Body of pancreas (tissue), 4 donors: ENCODE measurements at regions not wholly inside any gene's neighbourhood (a gene's known extent, or its start where the extent isn't known, plus 50 kb on each side); places are given as distances from the start of the nearest gene placed in this dataset.

Experiments used
- POLR2A ChIP-seq, 3 donors: fragments of 450-650 bp; IDR thresholded peaks; one replicate each; pipeline ENCODE4 v1.6.1; 2016; ENCODE audit warnings: antibody characterized with exemption in 3 of 3, mild to moderate bottlenecking in 2 of 3
- TF ChIP-seq, protein P1 (sequence below), 7 experiments: fragments of 450-650 bp in 4 of 7; fragments of 200-600 bp in 3 of 7; sonication (generic) in 3 of 7; IDR thresholded peaks; one replicate each; pipeline ENCODE4 v1.5.1; 2016 to 2019; ENCODE audit warnings: antibody characterized with exemption in 7 of 7

DNA sequence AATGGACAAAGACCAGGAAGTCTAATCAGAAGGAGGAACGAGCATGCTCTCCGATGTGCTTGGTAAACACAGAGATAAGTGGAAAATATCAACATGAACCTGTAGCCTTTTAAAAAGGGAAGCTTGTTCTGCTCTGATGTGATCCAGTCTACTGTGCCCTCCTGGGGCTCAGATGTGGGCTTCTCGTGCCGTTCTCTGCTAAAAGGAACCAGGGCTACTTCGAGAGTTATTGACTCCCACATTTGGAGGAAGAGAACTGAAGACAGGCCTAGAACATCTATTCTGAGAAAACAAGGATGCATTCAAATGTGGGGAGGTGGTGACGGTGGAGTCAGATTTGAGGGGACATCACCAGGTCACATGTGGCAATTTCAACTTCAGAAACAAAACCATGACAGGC lies 325.4 kb downstream of the GLRX3 start:
- TF ChIP-seq, protein P1, sequence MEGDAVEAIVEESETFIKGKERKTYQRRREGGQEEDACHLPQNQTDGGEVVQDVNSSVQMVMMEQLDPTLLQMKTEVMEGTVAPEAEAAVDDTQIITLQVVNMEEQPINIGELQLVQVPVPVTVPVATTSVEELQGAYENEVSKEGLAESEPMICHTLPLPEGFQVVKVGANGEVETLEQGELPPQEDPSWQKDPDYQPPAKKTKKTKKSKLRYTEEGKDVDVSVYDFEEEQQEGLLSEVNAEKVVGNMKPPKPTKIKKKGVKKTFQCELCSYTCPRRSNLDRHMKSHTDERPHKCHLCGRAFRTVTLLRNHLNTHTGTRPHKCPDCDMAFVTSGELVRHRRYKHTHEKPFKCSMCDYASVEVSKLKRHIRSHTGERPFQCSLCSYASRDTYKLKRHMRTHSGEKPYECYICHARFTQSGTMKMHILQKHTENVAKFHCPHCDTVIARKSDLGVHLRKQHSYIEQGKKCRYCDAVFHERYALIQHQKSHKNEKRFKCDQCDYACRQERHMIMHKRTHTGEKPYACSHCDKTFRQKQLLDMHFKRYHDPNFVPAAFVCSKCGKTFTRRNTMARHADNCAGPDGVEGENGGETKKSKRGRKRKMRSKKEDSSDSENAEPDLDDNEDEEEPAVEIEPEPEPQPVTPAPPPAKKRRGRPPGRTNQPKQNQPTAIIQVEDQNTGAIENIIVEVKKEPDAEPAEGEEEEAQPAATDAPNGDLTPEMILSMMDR (IDR thresholded peaks at IDR 0.05) = no peak
- TF ChIP-seq POLR2A (IDR thresholded peaks at IDR 0.05) = no peak
